HG03439 (cell line): ENCODE measurements at regions not wholly inside any gene's neighbourhood (a gene's known extent, or its start where the extent isn't known, plus 50 kb on each side); places are given as distances from the start of the nearest gene placed in this dataset.

Source experiments
- ATAC-seq: cut with Tn5 transposase; IDR thresholded peaks from one replicate; pipeline ENCODE4 v1.9.1; 2021; ENCODE audit warnings: mild to moderate bottlenecking, moderate library complexity; ENCODE audit not compliant: unreplicated experiment

- no peak for ATAC-seq
These were observed 98.9 kb upstream of the NTRK2 start for GRCh38 chr9:84570482-84571154.

- ATAC-seq: no peak
These were observed 96.4 kb upstream of the NTRK2 start for GRCh38 chr9:84573083-84573482.

- no peak for ATAC-seq
These were observed 93.8 kb upstream of the NTRK2 start for GRCh38 chr9:84575705-84576104.

GRCh38 chr9:84583866-84584265, 85.7 kb upstream of the NTRK2 start:
- ATAC-seq: no peak

- ATAC-seq: no peak
These were observed 82.9 kb upstream of the NTRK2 start for GRCh38 chr9:84586662-84587061.

- no peak for ATAC-seq
These were observed 82.4 kb upstream of the NTRK2 start for GRCh38 chr9:84587153-84587552.

GRCh38 chr9:84589542-84589941, 80.0 kb upstream of the NTRK2 start:
- no peak for ATAC-seq

- ATAC-seq: no peak
These were observed 78.8 kb upstream of the NTRK2 start for GRCh38 chr9:84590706-84591105.

- ATAC-seq: no peak
These were observed 76.6 kb upstream of the NTRK2 start for GRCh38 chr9:84592918-84593317.

GRCh38 chr9:84593352-84593751, 76.2 kb upstream of the NTRK2 start:
- ATAC-seq: no peak

- ATAC-seq: peak; percentile 91
These were observed 72.4 kb upstream of the NTRK2 start for GRCh38 chr9:84597131-84597530.

- no peak for ATAC-seq
These were observed 70.5 kb upstream of the NTRK2 start for GRCh38 chr9:84598921-84599636.

GRCh38 chr9:84600739-84601138, 68.8 kb upstream of the NTRK2 start:
- ATAC-seq: no peak

GRCh38 chr9:84604223-84604622, 65.3 kb upstream of the NTRK2 start:
- ATAC-seq: no peak

GRCh38 chr9:84609779-84610178, 59.8 kb upstream of the NTRK2 start:
- no peak for ATAC-seq

GRCh38 chr9:84613431-84613830, 56.1 kb upstream of the NTRK2 start:
- no peak for ATAC-seq

- ATAC-seq: no peak
These were observed 54.0 kb upstream of the NTRK2 start for GRCh38 chr9:84615544-84615943.

- no peak for ATAC-seq
These were observed 52.0 kb upstream of the NTRK2 start for GRCh38 chr9:84617411-84618029.
